Left lung (tissue), 4 donors: ENCODE measurements at regions not wholly inside any gene's neighbourhood (a gene's known extent, or its start where the extent isn't known, plus 50 kb on each side); places are given as distances from the start of the nearest gene placed in this dataset.
A peak's percentile ranks its signal among the peaks of the same experiment; 100 is the strongest.

ENCODE experiments used
- ATAC-seq: fragments of 200-7000 bp; cut with Tn5 transposase; one replicate; pipeline ENCODE4 v1.9.1; 2020; ENCODE audit warnings: moderate library complexity
- DNase-seq, 4 donors: peaks; one replicate each; pipeline ENCODE4 v3.0.0-alpha.2; 2013 to 2020
- H3K27ac ChIP-seq, 2 donors: fragments of 200-600 bp; sonication (generic) in 1 of 2; one replicate each; pipeline versions ENCODE4 v1.5.0 to v1.8.0; 2020 to 2021
- H3K27me3 ChIP-seq, 2 donors: fragments of 200-600 bp; sonication (generic) in 1 of 2; one replicate each; pipeline versions ENCODE4 v1.5.0 to v1.8.0; 2020 to 2021
- H3K36me3 ChIP-seq, 2 donors: fragments of 200-600 bp; sonication (generic) in 1 of 2; one replicate each; pipeline versions ENCODE4 v1.5.0 to v1.8.0; 2020 to 2021
- H3K4me1 ChIP-seq, 2 donors: fragments of 200-600 bp; one replicate each; pipeline ENCODE4 v1.8.0; 2021
- H3K4me3 ChIP-seq, 2 donors: fragments of 200-600 bp; sonication (generic) in 1 of 2; one replicate each; pipeline versions ENCODE4 v1.5.0 to v1.8.0; 2020 to 2021; ENCODE audit warnings: mild to moderate bottlenecking in 1 of 2
- H3K9me3 ChIP-seq, 2 donors: fragments of 200-600 bp; sonication (generic) in 1 of 2; one replicate each; pipeline versions ENCODE4 v1.5.0 to v1.8.0; 2020 to 2021
- CTCF ChIP-seq, 2 donors: fragments of 200-600 bp; sonication (generic) in 1 of 2; IDR thresholded peaks; one replicate each; pipeline versions ENCODE4 v1.5.0 to v1.8.0; 2021; ENCODE audit warnings: antibody characterized with exemption in 2 of 2
- intact Hi-C, 2 donors: fragments of 100-400 bp; cut with DNase I; formaldehyde crosslinking; loops; one replicate each; pipeline versions ENCODE4 v1.11.2 to v1.14.2; 2022
- donor health status: DM: no; HTN: yes; CAD: no.
- donor health status: DM: no; HTN: no; CAD: no.

- no peak for TF ChIP-seq CTCF (IDR thresholded peaks at IDR 0.05)
- Histone ChIP-seq H3K36me3 (no peaks in the 10 kb centered on the region), H3K9me3 (no peaks in the 10 kb centered on the region), H3K4me3 (no peak overlapping the region), H3K27me3 (no peaks in the 10 kb centered on the region), H3K4me1 (no peaks in the 10 kb centered on the region), H3K27ac (peak overlapping the region; percentile 70 to 73)
- DNase-seq (peak in 2 of 4 donors; percentile 19 to 34), ATAC-seq (peak; percentile 90)
- intact Hi-C loops = no loop called here
These were observed 90.1 kb downstream of the TENT5C start for GRCh38 chr1:117695796-117696490.

- H3K27ac ChIP-seq = peak overlapping the region; percentile 70 to 73
- H3K4me1 ChIP-seq = no peaks in the 10 kb centered on the region
- H3K27me3 ChIP-seq = no peaks in the 10 kb centered on the region
- DNase-seq = peak in 2 of 4 donors; percentile 51 to 60
- no peak for TF ChIP-seq CTCF (IDR thresholded peaks at IDR 0.05)
- intact Hi-C loops = no loop called here
- no peaks in the 10 kb centered on the region for H3K36me3 ChIP-seq
- no peaks in the 10 kb centered on the region for H3K9me3 ChIP-seq
- H3K4me3 ChIP-seq = no peak overlapping the region
- peak; percentile 25 for ATAC-seq
These were observed 90.7 kb downstream of the TENT5C start for GRCh38 chr1:117696561-117696960.

GRCh38 chr1:117697220-117697781 lies 91.5 kb downstream of the TENT5C start:
- peak overlapping the region; percentile 70 to 73 for H3K27ac ChIP-seq
- DNase-seq = no peak
- H3K9me3 ChIP-seq = no peaks in the 10 kb centered on the region
- no peak for TF ChIP-seq CTCF (IDR thresholded peaks at IDR 0.05)
- H3K4me3 ChIP-seq = no peak overlapping the region
- H3K4me1 ChIP-seq = no peaks in the 10 kb centered on the region
- H3K36me3 ChIP-seq = no peaks in the 10 kb centered on the region
- intact Hi-C loops = no loop called here
- no peaks in the 10 kb centered on the region for H3K27me3 ChIP-seq
- ATAC-seq = no peak

GRCh38 chr1:117698398-117699160 lies 92.7 kb downstream of the TENT5C start:
- no peaks in the 10 kb centered on the region for H3K4me1 ChIP-seq
- no peaks in the 10 kb centered on the region for H3K9me3 ChIP-seq
- H3K27me3 ChIP-seq = no peaks in the 10 kb centered on the region
- intact Hi-C loops = no loop called here
- no peak overlapping the region for H3K4me3 ChIP-seq
- DNase-seq (no peak), ATAC-seq (no peak)
- H3K27ac ChIP-seq = no peak overlapping the region
- H3K36me3 ChIP-seq = no peaks in the 10 kb centered on the region
- no peak for TF ChIP-seq CTCF (IDR thresholded peaks at IDR 0.05)

GRCh38 chr1:117699953-117700352 lies 94.1 kb downstream of the TENT5C start:
- TF ChIP-seq CTCF (IDR thresholded peaks at IDR 0.05) = no peak
- no peaks in the 10 kb centered on the region for H3K4me1 ChIP-seq
- no peaks in the 10 kb centered on the region for H3K36me3 ChIP-seq
- no peaks in the 10 kb centered on the region for H3K27me3 ChIP-seq
- intact Hi-C loops = no loop called here
- no peaks in the 10 kb centered on the region for H3K9me3 ChIP-seq
- ATAC-seq = no peak
- no peak for DNase-seq
- H3K4me3 ChIP-seq = no peak overlapping the region
- no peak overlapping the region for H3K27ac ChIP-seq
